ENCODE measurements at regions not wholly inside any gene's neighbourhood (a gene's known extent, or its start where the extent isn't known, plus 50 kb on each side); places are given as distances from the start of the nearest gene placed in this dataset.

- DNase-seq: peak; percentile 64
Measured at GRCh38 chr5:67255881-67256280, 59.3 kb upstream of the CD180 start.

GRCh38 chr5:67253911-67254310 is 57.3 kb upstream of the CD180 start:
- no peak for DNase-seq

GRCh38 chr5:67249590-67249895 is 52.9 kb upstream of the CD180 start:
- no peak for DNase-seq

- no peak for DNase-seq
Measured at GRCh38 chr5:67248703-67249589, 52.3 kb upstream of the CD180 start.

- DNase-seq: no peak
Measured at GRCh38 chr5:67246546-67247268, 50.1 kb upstream of the CD180 start.
